CD14-positive monocyte (primary cell): ENCODE measurements at regions not wholly inside any gene's neighbourhood (a gene's known extent, or its start where the extent isn't known, plus 50 kb on each side); places are given as distances from the start of the nearest gene placed in this dataset.

Experiments used
- DNase-seq, 3 donors: peaks; one replicate each; pipeline ENCODE4 v3.0.0-alpha.2; 2011 to 2022
- H2AFZ ChIP-seq: 2 replicates; pipeline ENCODE4 v1.6.0; 2012; ENCODE audit warnings: mild to moderate bottlenecking, low read depth, low read length, inconsistent platforms; ENCODE audit not compliant: insufficient read depth, poor library complexity, severe bottlenecking
- H3K27ac ChIP-seq, 2 donors: 1 replicate in 1 of 2; 2 replicates in 1 of 2; pipeline ENCODE4 v1.5.1; 2012 to 2013; ENCODE audit warnings: low read length in 2 of 2, control low read depth in 1 of 2, inconsistent platforms in 1 of 2, low read depth in 1 of 2, mild to moderate bottlenecking in 1 of 2
- H3K27me3 ChIP-seq, 2 donors: one replicate each; pipeline versions ENCODE4 v1.6.0 to v1.6.1; 2011 to 2013; ENCODE audit warnings: low read length in 2 of 2; ENCODE audit not compliant: control insufficient read depth in 2 of 2, insufficient read depth in 2 of 2
- H3K36me3 ChIP-seq, 2 donors: replicated peaks in 1 of 2; 1 replicate in 1 of 2; 2 replicates in 1 of 2; pipeline versions ENCODE4 v1.5.1 to v1.6.1; 2012 to 2013; ENCODE audit warnings: low read length in 2 of 2, control low read depth in 1 of 2, inconsistent platforms in 1 of 2, mild to moderate bottlenecking in 1 of 2; ENCODE audit not compliant: insufficient read depth in 2 of 2, control insufficient read depth in 1 of 2
- H3K4me1 ChIP-seq, 2 donors: 1 replicate in 1 of 2; 2 replicates in 1 of 2; pipeline versions ENCODE4 v1.5.1 to v1.6.1; 2012 to 2013; ENCODE audit warnings: low read length in 2 of 2, control low read depth in 1 of 2, inconsistent platforms in 1 of 2, mild to moderate bottlenecking in 1 of 2, moderate library complexity in 1 of 2; ENCODE audit not compliant: insufficient read depth in 2 of 2, control insufficient read depth in 1 of 2
- H3K4me2 ChIP-seq: replicated peaks from 2 replicates; pipeline ENCODE3; 2012; ENCODE audit warnings: low read length, moderate library complexity, mild to moderate bottlenecking; ENCODE audit not compliant: poor library complexity, severe bottlenecking; ENCODE audit errors: extremely low read depth
- H3K4me3 ChIP-seq, 3 experiments: fragments of 200-600 bp in 1 of 3; sonication (generic) in 1 of 3; replicated peaks in 1 of 3; 1 replicate in 2 of 3; 2 replicates in 1 of 3; pipeline ENCODE4 v1.5.1; 2011 to 2013; ENCODE audit warnings: low read length in 3 of 3, mild to moderate bottlenecking in 3 of 3, control low read depth in 2 of 3, low read depth in 2 of 3, inconsistent platforms in 1 of 3, moderate library complexity in 1 of 3
- H3K79me2 ChIP-seq: 2 replicates; pipeline ENCODE4 v1.6.0; 2012; ENCODE audit warnings: mild to moderate bottlenecking, control low read depth, inconsistent platforms, low read length, moderate library complexity; ENCODE audit not compliant: insufficient read depth
- H3K9ac ChIP-seq: 2 replicates; pipeline ENCODE4 v1.6.0; 2017; ENCODE audit warnings: low read length, mild to moderate bottlenecking; ENCODE audit not compliant: insufficient read depth, poor library complexity, severe bottlenecking
- H3K9me3 ChIP-seq, 2 donors: replicated peaks in 1 of 2; 1 replicate in 1 of 2; 2 replicates in 1 of 2; pipeline versions ENCODE4 v1.5.1 to v1.6.1; 2012 to 2013; ENCODE audit warnings: low read length in 2 of 2, control low read depth in 1 of 2; ENCODE audit not compliant: control insufficient read depth in 1 of 2, insufficient read depth in 1 of 2
- H4K20me1 ChIP-seq: 2 replicates; pipeline ENCODE4 v1.6.0; 2012; ENCODE audit warnings: mild to moderate bottlenecking, low read length, control low read depth, moderate library complexity; ENCODE audit not compliant: insufficient read depth
- H3K27ac Mint-ChIP-seq, 7 donors: one replicate each; pipeline ENCODE4 v1.8.0; 2020; ENCODE audit warnings: mild to moderate bottlenecking in 7 of 7, mixed read lengths in 7 of 7, moderate library complexity in 6 of 7, inconsistent platforms in 2 of 7
- H3K27me3 Mint-ChIP-seq, 3 donors: one replicate each; pipeline ENCODE4 v1.8.0; 2021 to 2022; ENCODE audit warnings: low read depth in 3 of 3, mild to moderate bottlenecking in 3 of 3, mixed read lengths in 3 of 3, moderate library complexity in 3 of 3, inconsistent platforms in 1 of 3
- H3K36me3 Mint-ChIP-seq, 2 donors: one replicate each; pipeline ENCODE4 v1.8.0; 2020; ENCODE audit warnings: mixed read lengths in 2 of 2, inconsistent platforms in 1 of 2, mild to moderate bottlenecking in 1 of 2
- H3K4me1 Mint-ChIP-seq: one replicate; pipeline ENCODE4 v1.8.0; 2020; ENCODE audit warnings: mild to moderate bottlenecking, mixed read lengths
- H3K4me3 Mint-ChIP-seq, 2 donors: one replicate each; pipeline ENCODE4 v1.8.0; 2020; ENCODE audit warnings: mild to moderate bottlenecking in 2 of 2, mixed read lengths in 2 of 2, moderate library complexity in 1 of 2
- H3K9me3 Mint-ChIP-seq, 7 donors: one replicate each; pipeline ENCODE4 v1.8.0; 2020 to 2022; ENCODE audit warnings: mixed read lengths in 7 of 7, mild to moderate bottlenecking in 6 of 7, moderate library complexity in 6 of 7, inconsistent platforms in 2 of 7
- CTCF ChIP-seq: fragments of 200-600 bp; IDR thresholded peaks from one replicate; pipeline ENCODE4 v1.8.0; 2022; ENCODE audit warnings: antibody characterized with exemption, mild to moderate bottlenecking
- WGBS: methylation state at CpG from one replicate; pipeline ENCODE4 v1.1.5; 2013; ENCODE audit warnings: missing lambda C conversion rate; ENCODE audit not compliant: insufficient coverage; 5-methylcytosine and 5-hydroxymethylcytosine counted together
- intact Hi-C, 2 donors: fragments of 100-400 bp; cut with micrococcal nuclease; formaldehyde crosslinking; loops; one replicate each; pipeline versions ENCODE4 v1.15.0 to v1.15.1; 2023

DNA sequence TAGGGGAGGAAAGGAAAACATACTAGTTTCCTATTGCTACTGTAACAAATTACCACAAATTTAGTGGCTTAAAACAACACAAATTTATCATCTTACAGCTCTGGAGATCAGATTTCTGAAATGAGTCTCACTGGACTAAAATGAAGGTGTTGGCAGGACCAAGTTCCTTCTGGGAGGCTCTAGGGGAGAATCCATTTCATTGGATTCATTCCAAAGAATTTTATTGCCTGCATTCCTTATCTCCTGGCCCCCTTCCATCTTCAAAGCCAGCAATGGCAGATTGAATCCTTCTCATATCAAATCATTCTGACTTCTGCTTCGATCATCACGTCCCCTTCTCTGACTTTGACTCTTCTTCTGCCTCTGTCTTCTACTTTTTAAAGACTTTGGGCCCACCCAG is 250.9 kb downstream of the IRS1 start:
- Histone ChIP-seq H3K36me3 (no peaks in the 10 kb centered on the region), H3K4me3 (no peak overlapping the region), H3K9me3 (no peaks in the 10 kb centered on the region), H3K27ac (no peak overlapping the region), H3K4me2 (no peak overlapping the region), H3K27me3 (no peaks in the 10 kb centered on the region), H3K79me2 (no peaks in the 10 kb centered on the region), H3K9ac (no peak overlapping the region), H2AFZ (no peak overlapping the region), H3K4me1 (no peaks in the 10 kb centered on the region), H4K20me1 (no peaks in the 10 kb centered on the region)
- TF ChIP-seq CTCF: no peak
- H3K27ac Mint-ChIP-seq: no peak overlapping the region
- intact Hi-C loops: no loop called here
- H3K9me3 Mint-ChIP-seq: peaks cover 0 to 4% (median 2%) of the 10 kb centered on the region in 7 donors
- H3K27me3 Mint-ChIP-seq: peaks cover 0 to 3% (median 2%) of the 10 kb centered on the region in 3 donors
- H3K36me3 Mint-ChIP-seq: no peaks in the 10 kb centered on the region
- H3K4me1 Mint-ChIP-seq: no peaks in the 10 kb centered on the region
- DNase-seq: no peak
- no peak overlapping the region for H3K4me3 Mint-ChIP-seq
- WGBS: 85% methylated on average over 2 of the region's 2 CpGs

- H3K36me3 Mint-ChIP-seq: no peaks in the 10 kb centered on the region
- H3K27ac Mint-ChIP-seq: no peak overlapping the region
- no peaks in the 10 kb centered on the region for H3K36me3 ChIP-seq
- H3K27me3 Mint-ChIP-seq: no peaks in the 10 kb centered on the region
- no peak overlapping the region for H3K4me2 ChIP-seq
- no CpG with 5 or more reads among the region's 2 CpGs for WGBS
- no peak for DNase-seq
- no peaks in the 10 kb centered on the region for H3K4me1 ChIP-seq
- H3K4me3 ChIP-seq: no peak overlapping the region
- no peaks in the 10 kb centered on the region for H3K4me1 Mint-ChIP-seq
- no peak overlapping the region for H3K9ac ChIP-seq
- H3K9me3 ChIP-seq: no peaks in the 10 kb centered on the region
- peaks cover 0 to 10% (median 0%) of the 10 kb centered on the region in 7 donors for H3K9me3 Mint-ChIP-seq
- no peak for TF ChIP-seq CTCF
- H3K27ac ChIP-seq: no peak overlapping the region
- H4K20me1 ChIP-seq: no peaks in the 10 kb centered on the region
- no peak overlapping the region for H3K4me3 Mint-ChIP-seq
- H3K79me2 ChIP-seq: no peaks in the 10 kb centered on the region
- no peak overlapping the region for H2AFZ ChIP-seq
- H3K27me3 ChIP-seq: no peaks in the 10 kb centered on the region
- intact Hi-C loops: no loop called here
Observed at GRCh38 chr2:226544596-226545210, 254.9 kb downstream of the IRS1 start.
